ENCODE measurements at regions not wholly inside any gene's neighbourhood (a gene's known extent, or its start where the extent isn't known, plus 50 kb on each side); places are given as distances from the start of the nearest gene placed in this dataset.

DNA sequence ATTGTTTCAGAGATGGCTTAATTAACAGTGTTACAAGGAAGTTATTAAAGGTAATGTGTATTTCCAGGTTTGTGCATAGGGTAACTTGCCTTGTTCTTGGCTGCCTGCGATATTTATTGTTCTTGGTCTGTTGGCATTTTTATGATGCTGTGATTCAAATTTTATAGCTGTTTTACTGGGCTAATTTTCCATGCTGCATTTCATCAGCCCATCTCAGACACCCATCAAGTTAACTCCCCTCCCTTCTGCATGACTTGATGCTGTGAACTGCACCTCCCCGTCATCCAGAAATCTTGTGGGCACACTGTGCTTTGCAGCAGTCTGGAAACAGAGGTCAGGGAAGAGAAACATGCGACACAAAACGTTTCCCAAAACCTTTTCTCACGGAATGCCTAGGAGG is 1049.2 kb downstream of the AACS start:
- no peak for TF ChIP-seq EZH2 (IDR thresholded peaks at IDR 0.05; ENCODE audit: low read length, unreplicated experiment)
- TF ChIP-seq, protein P1, sequence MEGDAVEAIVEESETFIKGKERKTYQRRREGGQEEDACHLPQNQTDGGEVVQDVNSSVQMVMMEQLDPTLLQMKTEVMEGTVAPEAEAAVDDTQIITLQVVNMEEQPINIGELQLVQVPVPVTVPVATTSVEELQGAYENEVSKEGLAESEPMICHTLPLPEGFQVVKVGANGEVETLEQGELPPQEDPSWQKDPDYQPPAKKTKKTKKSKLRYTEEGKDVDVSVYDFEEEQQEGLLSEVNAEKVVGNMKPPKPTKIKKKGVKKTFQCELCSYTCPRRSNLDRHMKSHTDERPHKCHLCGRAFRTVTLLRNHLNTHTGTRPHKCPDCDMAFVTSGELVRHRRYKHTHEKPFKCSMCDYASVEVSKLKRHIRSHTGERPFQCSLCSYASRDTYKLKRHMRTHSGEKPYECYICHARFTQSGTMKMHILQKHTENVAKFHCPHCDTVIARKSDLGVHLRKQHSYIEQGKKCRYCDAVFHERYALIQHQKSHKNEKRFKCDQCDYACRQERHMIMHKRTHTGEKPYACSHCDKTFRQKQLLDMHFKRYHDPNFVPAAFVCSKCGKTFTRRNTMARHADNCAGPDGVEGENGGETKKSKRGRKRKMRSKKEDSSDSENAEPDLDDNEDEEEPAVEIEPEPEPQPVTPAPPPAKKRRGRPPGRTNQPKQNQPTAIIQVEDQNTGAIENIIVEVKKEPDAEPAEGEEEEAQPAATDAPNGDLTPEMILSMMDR (conservative IDR thresholded peaks at IDR 0.05; ENCODE audit: low read depth, low read length): no peak

Data from PC-3 (cell line).